ENCODE measurements at regions not wholly inside any gene's neighbourhood (a gene's known extent, or its start where the extent isn't known, plus 50 kb on each side); places are given as distances from the start of the nearest gene placed in this dataset.

- DNase-seq: no peak
Measured at GRCh38 chr5:133839721-133840120, 128.7 kb downstream of the C5orf15 start.

GRCh38 chr5:133839090-133839489 is 129.3 kb downstream of the C5orf15 start:
- no peaks in the 10 kb centered on the region for H3K4me1 ChIP-seq
- H3K36me3 ChIP-seq: no peaks in the 10 kb centered on the region
- ATAC-seq (ENCODE audit: low FRiP score in 2 of 2) (no peak), DNase-seq (no peak)
- TF ChIP-seq EP300 (IDR thresholded peaks at IDR 0.05) (no peak), POLR2AphosphoS5 (IDR thresholded peaks at IDR 0.05) (no peak), POLR2A (IDR thresholded peaks at IDR 0.05) (no peak), CTCF (IDR thresholded peaks at IDR 0.05) (no peak)
- no peak overlapping the region for H3K4me3 ChIP-seq
- WGBS, 2 donors: 87 to 89% methylated on average over 3 of the region's 3 CpGs
- no peak overlapping the region for H3K27ac ChIP-seq
- no peaks in the 10 kb centered on the region for H3K9me3 ChIP-seq
- no peaks in the 10 kb centered on the region for H3K27me3 ChIP-seq

More at GRCh38 chr5:133839721-133840120, 128.7 kb downstream of the C5orf15 start:
- WGBS, 2 donors: 54 to 57% methylated on average over 3 of the region's 3 CpGs
- Histone ChIP-seq H3K4me3 (no peak overlapping the region), H3K4me1 (no peaks in the 10 kb centered on the region), H3K27ac (no peak overlapping the region), H3K36me3 (no peaks in the 10 kb centered on the region), H3K27me3 (no peaks in the 10 kb centered on the region), H3K9me3 (no peaks in the 10 kb centered on the region)
- ATAC-seq (ENCODE audit: low FRiP score in 2 of 2): no peak
- TF ChIP-seq CTCF (IDR thresholded peaks at IDR 0.05) (no peak), EP300 (IDR thresholded peaks at IDR 0.05) (no peak), POLR2AphosphoS5 (IDR thresholded peaks at IDR 0.05) (no peak), POLR2A (IDR thresholded peaks at IDR 0.05) (no peak)

GRCh38 chr5:133838286-133838685 is 130.1 kb downstream of the C5orf15 start:
- ATAC-seq (ENCODE audit: low FRiP score in 2 of 2) (no peak), DNase-seq (no peak)
- WGBS, 2 donors: 83 to 92% methylated on average over 3 of the region's 3 CpGs
- TF ChIP-seq CTCF (IDR thresholded peaks at IDR 0.05): no peak
- no peak for TF ChIP-seq POLR2AphosphoS5 (IDR thresholded peaks at IDR 0.05)
- TF ChIP-seq EP300 (IDR thresholded peaks at IDR 0.05): no peak
- H3K36me3 ChIP-seq: no peaks in the 10 kb centered on the region
- H3K27ac ChIP-seq: no peak overlapping the region
- H3K4me3 ChIP-seq: no peak overlapping the region
- H3K9me3 ChIP-seq: no peaks in the 10 kb centered on the region
- H3K4me1 ChIP-seq: no peaks in the 10 kb centered on the region
- H3K27me3 ChIP-seq: no peaks in the 10 kb centered on the region

GRCh38 chr5:133831491-133832224 is 136.8 kb downstream of the C5orf15 start:
- Histone ChIP-seq H3K27ac (no peak overlapping the region), H3K36me3 (no peaks in the 10 kb centered on the region), H3K4me1 (no peaks in the 10 kb centered on the region), H3K4me3 (no peak overlapping the region), H3K9me3 (no peaks in the 10 kb centered on the region), H3K27me3 (no peaks in the 10 kb centered on the region)
- WGBS, 2 donors: 68 to 71% methylated on average over 12 of the region's 12 CpGs
- ATAC-seq (ENCODE audit: low FRiP score in 2 of 2) (no peak), DNase-seq (no peak)
- TF ChIP-seq EP300 (IDR thresholded peaks at IDR 0.05) (no peak), CTCF (IDR thresholded peaks at IDR 0.05) (no peak), POLR2AphosphoS5 (IDR thresholded peaks at IDR 0.05) (no peak), POLR2A (IDR thresholded peaks at IDR 0.05) (no peak)

DNA sequence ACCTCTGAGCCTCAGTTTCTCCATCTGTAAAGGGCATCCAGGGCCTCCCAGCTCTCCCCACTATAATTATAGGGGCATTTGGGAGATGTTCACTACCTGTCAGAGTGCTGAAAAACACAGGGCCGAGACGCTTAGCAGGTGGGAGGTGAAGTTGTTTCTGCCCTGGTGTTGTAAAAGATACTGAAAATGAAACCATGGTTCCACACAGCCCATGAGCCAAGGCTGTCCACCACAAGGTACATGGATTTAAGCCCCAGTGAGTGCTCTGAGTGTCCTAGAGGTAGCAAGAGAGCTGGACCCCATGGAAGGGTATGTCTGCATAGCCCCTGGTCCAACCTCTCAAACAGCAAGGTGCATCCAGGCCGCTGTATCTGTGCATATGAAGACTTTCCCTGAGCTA is 137.5 kb downstream of the C5orf15 start:
- WGBS, 2 donors: 70 to 94% methylated on average over 3 of the region's 3 CpGs
- no peak overlapping the region for H3K4me3 ChIP-seq
- no peak for DNase-seq
- no peaks in the 10 kb centered on the region for H3K4me1 ChIP-seq
- no peak for TF ChIP-seq EP300 (IDR thresholded peaks at IDR 0.05)
- TF ChIP-seq CTCF (IDR thresholded peaks at IDR 0.05): no peak
- no peak for TF ChIP-seq POLR2A (IDR thresholded peaks at IDR 0.05)
- TF ChIP-seq POLR2AphosphoS5 (IDR thresholded peaks at IDR 0.05): no peak
- H3K27ac ChIP-seq: no peak overlapping the region
- H3K36me3 ChIP-seq: no peaks in the 10 kb centered on the region
- peak in 1 of 2 donors; percentile 11 for ATAC-seq (ENCODE audit: low FRiP score in 2 of 2)
- no peaks in the 10 kb centered on the region for H3K9me3 ChIP-seq
- no peaks in the 10 kb centered on the region for H3K27me3 ChIP-seq
